C1 segment of cervical spinal cord (tissue), 14 donors: ENCODE measurements at regions not wholly inside any gene's neighbourhood (a gene's known extent, or its start where the extent isn't known, plus 50 kb on each side); places are given as distances from the start of the nearest gene placed in this dataset.

Source experiments
- DNase-seq, 14 donors: peaks; one replicate each; lab custom pipeline; 2025; lab: John Stamatoyannopoulos, UW

DNA sequence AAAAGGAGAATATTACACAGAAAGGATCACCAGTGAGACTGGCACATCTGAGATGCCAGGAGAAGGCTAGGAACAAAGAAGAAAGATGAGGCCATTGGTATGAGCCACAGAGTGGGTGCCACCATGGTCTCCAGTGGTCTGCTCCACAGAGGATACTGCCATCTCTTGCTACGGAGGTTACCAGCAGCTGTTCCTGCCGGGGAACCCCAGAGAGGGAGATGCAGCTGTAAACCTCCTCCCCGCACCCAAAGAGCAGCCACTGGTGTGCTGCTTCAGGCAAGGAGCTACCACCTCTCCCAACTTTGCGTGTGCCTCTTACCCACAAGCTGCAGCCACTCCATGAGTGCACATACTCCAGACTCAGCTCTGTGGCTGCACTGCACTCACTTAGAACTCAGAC lies 201.5 kb upstream of the RTL1 start:
- DNase-seq: no peak

DNA sequence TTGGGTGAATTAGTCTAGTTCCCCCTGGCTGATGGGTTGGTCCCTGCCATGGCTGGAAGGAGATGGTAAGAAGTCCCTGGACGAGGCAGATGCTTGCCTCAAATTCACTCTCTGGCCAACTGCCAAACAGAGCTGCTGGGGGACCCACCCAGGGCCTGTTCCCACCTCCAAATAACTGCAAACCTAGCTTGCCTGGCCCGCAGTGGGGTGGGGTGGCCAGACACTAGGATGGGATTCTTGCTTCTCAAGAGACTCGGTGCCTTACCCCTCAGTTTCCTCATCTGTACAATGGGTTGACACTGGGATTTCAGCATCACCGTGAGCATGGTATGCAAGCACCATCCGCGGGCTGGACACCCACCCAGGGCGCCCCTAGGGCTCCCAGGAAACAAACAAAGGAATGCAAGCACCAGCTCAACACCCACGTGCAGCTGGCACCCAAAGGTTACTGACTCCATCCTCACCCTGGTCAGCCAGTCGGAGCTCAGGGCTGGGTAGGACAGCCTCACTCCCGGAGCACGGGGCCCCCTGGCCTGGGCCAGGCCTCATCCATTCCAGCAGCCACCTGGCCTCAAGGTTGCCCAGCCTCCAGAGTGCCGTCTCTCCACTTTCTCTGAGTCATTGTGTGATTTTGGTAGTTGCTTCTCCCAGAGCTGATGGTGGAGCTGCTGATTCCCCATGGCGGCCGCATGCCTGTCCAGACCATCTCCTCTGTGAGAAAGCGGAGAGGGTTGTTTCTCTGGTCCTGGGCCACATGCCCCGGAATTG lies 205.2 kb upstream of the RTL1 start:
- no peak for DNase-seq

DNA sequence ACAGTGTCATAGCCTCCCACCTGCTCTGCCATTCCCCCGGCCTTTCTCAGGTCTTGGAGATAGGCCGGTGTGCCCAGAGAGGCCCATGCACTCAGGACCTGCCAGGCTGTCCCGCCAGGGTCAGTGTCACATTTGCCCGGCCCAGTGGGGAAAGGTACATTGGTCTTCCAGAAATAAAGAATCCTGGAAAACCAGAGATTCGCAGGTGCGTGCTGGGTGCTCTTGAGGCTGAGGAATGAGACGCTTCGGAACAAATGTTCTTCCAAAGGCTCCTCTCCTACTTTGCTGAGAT lies 205.8 kb upstream of the RTL1 start:
- DNase-seq: no peak

DNA sequence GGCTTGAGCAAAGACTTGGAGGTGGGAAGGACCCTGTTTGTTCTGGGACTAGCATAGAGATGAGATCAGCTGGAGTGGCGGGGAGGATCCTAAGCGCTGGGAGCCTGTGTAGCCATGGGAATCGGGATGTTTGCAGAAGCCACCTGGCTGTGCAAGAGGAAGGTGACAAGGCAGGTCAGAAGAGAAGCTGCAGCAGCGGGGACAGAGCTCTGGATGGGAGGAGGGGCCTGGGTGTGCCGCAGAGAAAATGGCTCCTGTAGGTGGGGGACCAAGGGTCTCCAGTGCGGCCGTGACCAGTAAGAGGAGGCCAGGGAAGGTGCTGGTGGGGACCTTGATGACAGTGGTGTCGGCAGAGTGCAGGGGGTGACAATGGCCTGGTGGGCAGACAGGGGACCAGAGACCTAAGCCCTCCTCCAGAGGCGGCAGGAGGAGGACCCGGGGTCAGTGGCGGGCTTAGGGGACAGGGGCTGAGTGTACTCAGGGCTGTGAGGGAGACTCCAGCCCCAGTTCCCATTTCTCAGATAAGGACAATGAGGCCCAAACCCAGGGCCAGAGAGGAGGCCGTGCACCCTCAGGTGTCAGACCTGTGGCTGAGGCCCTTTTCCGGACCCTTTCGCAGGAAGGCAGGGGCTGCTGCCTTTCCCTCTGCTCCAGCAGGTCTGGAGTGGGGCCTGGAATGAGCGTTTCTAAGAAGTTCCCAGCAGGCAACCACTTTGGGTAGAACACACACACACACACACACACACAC lies 206.6 kb upstream of the RTL1 start:
- no peak for DNase-seq

DNA sequence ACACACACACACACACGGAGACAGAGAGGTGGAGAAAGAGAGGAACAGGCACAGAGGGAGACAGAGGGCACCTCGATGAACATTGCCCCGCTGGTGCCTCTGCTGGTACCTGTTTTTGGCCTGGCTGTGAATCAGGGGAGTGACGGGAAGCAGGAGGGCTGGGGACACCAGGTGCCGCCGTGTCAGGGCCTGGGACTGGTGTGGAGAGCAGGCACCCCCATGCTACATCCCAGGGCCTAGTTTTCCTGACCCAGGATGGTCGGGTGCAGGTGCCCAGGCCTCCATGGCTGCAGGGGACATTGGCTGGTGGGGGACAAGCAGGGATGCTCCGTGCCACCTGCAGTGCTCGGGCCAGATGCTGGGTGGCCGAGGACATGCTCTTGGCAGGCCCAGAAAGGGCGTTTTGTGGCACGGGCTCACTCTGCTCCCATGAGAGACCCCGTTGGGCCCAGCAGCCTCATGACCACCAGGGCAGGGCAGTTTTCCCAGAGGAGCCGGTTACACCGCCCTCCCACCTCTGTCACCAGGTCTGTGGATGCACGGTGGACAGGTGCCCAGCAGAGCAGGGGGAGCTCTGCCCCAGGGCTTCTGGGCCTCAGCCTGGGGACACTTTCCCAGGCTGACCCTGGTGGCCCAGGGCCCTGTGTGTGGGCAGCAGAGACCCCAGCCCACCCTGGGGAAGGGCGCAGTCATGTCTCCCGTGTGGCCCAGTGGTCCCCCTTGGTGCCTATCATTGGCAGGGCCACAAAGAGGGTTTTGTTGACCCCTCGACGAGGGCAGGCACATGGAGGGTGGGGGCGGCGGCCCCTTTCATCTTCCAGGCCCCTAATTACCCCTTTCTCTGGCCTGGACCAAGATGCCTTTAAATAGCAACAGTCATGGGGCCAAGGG lies 207.5 kb upstream of the RTL1 start:
- DNase-seq: no peak

DNA sequence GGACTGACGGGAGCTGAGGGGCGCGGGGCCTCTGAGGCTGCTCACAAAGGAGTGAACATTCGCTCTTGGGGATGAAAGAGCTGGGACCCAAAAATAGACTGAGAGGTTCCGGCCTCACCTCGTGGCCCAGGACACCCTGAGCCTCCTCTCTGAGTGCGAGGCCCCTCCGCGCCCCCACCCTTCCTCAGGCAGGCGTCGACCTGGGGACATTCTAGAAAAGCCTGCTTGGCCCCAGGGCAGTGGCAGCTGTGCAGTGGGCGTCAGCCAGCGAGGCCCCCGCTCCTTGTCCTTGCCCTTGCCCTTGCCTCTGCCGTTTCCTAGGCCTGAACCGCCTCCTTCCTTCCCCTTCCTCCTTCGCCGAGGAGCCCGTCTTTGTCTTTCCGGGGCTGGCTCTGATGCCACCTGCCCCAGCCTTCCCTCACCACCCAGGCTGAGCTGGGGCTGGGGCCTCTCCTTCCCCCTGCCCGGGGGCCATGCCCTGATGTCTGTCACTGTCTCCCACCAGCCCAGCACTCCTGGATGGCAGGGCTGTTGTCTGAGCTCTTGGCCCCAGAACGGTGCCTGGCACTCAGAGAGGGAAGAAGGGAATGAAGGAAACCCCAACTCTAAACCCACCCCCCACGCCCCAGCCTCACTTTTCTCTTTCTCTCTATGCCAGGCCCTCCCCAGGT lies 208.2 kb upstream of the RTL1 start:
- DNase-seq: no peak

DNA sequence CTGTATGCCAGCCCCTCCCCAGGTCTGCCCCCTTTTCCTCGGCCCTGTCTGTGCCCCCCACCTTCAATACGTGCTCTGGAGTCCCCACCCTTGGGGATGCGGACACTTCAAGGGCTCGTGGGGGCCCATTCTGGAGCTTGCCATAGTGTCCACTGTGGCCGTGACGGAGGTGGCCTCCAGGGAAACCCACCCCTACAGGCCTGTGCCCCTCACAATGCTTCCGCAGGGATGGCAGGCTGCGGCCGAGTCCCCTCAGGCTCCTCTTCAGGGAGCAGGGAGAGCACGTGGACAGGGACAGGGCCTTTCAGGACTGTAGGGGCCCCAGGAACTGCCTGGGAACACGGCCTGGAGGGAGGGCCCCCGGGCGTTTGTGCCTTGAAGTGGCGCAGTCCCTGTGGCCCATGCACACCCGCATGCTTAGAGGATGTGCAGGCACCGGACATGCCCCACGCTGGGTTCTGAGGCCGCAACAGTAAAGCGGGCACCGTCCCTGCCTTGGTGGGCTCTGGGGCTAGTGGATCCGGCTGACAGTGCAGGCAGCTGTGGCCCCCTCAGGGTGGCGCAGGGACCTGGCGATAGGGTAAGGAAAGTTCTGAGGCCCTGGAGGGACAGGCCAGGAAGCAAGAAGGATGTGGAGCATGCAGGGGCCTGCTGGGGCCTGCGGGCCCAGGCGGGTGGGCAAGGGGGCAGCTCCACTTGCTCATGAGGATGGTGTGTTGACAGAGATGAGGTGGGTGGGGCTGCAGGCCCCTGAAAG lies 209.0 kb upstream of the RTL1 start:
- no peak for DNase-seq

DNA sequence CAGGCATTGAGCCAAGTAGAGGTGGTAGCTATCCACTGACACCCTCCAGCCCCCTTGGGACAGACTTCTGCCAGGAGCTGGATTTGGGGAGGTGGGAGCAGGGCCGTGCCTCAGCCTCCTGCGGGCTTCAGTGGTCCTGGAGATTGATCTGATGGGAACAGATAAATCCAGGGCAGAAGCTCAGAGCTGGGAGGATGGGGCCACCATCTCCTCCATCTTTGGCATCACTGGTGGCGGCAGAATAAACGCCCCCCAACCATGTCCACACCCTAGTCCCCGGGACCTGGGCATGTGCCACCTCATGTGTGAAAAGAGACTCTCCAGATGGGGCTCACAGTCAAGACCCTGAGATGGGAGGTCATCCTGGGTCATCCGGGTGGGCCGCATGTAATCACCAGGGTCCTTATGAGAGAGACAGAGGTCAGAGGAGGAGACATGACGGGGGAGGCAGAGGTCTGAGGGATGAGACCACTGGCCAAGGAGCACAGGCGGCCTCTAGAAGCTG lies 209.6 kb upstream of the RTL1 start:
- no peak for DNase-seq

DNA sequence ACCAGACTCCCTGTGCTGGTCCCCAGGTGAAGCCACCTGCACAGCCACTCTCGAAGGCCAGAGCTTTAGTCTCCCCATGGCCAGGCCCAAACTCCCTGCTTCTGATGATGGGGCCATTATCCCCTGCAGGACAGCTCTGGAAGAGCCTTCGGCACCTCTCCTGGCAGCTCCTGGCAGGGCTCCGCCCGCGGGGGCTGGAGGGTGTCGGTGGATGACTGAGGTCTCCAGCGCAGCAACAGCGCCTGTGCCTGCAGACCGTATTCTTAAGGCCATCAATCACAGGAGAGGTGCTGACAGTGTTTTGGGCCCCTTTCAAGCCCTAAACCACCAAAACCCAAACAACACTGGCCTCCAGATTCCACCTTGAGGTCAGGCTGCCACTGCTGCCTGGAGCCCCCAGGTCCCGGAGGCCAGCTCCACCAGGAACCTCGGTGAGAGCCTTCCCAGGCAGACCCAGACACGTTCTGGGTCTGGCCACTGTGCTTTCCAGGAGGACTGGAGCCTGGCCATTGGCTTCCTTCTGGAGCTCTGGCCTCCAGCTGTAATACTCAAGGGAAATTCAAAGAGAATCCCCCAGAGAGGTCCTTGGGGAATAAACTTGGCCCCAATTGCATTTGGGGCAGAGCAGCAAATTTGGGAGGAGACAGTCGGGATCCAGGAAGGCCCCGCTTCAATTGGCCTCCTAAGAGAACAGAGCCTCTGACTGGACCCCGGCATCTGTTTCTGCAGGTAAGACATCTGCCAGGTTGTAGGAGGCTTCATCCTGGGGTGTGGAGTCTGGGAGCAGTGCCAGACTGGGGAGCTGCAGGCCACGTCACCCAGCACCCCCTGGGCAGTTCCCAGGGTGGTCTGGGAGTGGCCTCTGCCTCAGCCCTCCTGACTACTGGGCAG lies 210.6 kb upstream of the RTL1 start:
- DNase-seq: no peak

DNA sequence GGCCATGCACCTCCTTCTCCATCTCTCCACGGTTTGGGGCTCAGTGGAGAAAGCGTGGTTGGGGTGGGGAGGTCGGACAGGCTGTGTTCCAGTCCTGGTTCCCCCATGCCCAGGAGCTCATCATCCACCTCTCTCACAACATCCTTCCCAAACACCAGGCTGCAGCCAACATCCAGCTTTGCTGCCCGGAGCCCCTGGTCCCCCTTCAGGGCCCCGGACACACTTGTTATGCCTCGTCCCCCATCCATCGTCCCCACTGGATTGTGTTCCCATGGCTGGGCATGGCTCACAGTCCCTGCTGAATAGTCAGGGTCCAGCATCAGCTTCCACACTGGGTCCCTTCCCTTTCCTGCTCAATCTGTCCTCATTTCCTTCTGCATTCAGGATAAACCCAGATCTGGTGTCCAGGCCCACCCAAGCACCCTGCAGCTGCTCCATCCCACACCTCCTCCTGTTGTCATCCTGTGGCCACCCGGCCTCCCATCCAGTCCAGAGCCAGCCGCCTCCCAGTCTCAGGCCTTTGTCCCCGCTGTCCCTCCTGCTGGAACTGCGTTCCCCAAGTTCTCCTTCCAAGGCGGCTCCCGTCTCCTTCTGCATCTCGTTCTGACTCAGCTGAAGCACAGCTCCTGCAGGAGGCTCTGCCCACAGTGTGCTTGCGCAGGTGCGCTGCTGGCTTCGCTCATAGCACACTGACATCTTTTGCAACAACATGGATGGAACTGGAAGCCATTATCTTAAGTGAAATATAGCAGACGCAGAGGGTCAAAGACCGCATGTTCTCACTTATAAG lies 211.4 kb upstream of the RTL1 start:
- DNase-seq: no peak

DNA sequence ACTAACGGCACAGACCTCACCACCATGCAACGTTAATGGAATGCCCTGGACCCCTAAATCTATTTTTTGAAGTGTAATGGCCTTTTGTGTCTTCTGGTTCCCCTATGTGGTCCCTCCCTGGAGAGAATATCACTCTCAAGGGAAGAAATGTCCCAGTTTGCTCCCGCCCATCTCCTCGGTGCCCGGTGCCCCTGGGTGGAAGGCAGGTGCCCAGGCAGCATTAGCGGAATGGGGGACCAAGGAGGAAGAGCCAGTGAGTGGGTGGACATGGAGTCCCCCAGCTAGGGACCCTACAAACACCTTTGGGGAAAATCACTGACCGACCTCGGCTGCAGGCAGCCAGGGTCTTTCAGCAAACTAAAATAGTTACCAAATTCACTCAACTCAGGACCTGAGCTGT lies 212.1 kb upstream of the RTL1 start:
- no peak for DNase-seq

DNA sequence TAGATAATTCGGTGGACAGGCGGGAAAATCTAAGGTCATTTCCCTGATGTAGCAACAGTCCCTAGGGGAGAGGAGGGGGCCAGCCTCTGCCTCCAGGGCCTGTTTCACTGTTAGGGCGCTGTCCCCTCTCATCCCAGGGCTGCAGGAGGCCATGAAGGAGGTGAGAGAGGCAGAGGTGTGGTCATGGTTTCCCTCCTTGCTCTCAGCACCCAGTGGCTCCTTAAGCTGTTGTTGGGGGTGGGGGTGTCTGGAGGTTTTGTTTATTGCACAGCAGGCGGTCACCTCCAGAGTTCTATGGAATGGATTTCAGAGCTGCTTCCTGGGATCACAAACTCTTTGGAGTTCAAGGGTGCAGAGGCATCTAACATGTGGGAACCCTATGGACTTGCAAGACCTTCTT lies 212.5 kb upstream of the RTL1 start:
- no peak for DNase-seq

DNA sequence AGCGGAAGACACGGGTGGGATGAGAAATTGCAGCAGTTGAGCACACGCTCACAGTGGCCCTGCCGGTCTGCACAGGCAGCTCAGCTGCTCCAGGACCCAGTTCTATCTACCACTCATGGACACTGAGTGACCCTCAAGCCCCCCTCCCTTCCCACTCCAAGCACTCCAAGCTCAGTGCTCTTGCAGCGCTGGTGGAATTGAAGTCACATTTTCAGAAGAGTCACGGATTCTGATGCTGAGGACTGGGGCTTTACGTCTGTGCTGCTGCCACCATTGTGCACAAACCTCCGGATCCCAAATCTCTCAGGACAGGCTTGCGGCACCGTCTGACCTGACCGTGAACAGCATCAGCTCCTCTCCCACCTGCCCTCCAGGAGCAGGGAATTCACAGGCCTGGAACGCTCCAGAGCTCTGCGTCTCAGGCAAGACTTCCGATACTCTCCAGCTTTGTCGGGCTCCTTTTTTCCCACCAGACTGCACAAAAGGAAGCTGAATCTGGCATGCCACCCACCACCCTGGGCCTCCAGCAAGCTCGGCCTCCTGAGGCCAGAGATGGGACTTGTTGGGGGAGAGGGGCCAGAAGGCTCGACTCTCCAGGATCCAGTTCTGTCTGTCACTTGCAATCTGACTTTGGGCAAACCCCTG lies 213.1 kb upstream of the RTL1 start:
- DNase-seq: no peak

DNA sequence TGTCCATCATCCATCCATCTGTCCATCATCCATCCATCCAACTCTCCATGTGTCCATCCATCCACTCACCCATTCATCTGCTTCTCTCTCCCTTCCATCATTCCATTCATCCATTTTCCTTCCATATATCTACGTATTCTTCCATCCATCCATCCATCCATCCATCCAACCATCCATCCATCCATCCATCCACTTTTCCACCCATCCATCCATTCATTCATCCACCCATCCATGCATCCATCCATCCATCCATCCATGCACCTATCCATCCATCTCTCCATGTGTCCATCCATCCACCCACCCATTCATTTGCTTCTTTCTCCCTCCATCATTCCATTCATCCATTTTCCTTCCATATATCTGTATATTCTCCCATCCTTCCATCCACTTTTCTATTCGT lies 214.0 kb upstream of the RTL1 start:
- no peak for DNase-seq

DNA sequence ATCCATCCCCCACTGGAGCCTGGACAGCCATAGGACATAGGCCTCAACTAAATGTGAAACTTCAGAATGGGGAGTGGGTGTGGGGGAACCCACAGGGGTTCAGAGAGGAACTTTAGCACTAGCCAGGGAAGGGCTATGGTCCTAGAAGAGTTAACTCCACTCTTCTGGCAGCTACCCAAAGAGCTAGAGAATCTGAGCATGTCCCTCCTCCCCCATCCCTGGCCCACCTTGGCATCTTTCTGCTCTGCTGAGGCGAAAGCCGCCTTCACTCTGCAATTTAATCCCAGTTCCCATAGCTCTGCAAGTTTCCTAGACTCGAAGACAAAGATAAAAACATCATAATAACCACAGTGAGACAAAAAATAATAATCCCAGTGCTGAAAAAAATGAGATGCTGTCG lies 214.7 kb upstream of the RTL1 start:
- DNase-seq: no peak

DNA sequence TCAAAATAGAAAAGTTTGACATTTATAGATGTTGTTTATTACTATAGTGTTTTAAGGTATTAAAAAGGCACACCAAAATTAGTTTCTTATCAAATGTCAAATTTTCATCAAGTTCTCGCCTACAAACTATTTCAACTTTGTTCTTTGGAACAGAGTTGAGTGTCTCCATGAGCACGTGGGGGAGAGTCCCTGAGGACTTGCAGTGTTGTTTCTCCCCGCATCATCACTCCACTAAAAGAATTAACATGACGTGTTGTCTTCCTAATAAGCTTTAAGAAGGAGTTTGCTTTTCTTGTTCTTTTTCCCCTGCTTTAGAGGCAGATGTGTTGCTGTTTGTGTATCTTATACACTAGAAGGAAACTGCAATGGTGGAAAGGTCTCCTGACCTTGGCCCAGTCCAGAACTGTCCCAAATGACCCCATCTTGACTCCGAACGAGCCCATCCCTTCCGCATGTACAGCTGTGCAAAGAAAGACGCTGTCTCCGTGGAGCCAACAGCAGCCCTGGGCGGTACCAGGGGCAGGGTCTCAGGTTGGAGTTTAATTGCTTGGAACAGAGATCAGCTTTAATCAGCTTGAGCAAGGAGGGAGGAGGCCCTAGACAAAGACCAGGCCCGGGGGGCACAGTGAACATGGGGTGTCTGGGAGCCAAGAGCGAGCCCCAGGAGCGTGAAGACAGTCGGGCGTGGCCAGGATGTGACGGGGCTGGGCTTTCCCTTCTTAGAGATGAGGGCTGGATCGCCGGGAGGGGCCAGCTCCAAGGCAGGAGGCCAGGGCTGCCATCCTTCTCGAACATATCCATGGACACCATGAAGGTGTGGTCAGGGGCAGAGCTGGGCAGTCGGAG lies 215.4 kb upstream of the RTL1 start:
- no peak for DNase-seq

DNA sequence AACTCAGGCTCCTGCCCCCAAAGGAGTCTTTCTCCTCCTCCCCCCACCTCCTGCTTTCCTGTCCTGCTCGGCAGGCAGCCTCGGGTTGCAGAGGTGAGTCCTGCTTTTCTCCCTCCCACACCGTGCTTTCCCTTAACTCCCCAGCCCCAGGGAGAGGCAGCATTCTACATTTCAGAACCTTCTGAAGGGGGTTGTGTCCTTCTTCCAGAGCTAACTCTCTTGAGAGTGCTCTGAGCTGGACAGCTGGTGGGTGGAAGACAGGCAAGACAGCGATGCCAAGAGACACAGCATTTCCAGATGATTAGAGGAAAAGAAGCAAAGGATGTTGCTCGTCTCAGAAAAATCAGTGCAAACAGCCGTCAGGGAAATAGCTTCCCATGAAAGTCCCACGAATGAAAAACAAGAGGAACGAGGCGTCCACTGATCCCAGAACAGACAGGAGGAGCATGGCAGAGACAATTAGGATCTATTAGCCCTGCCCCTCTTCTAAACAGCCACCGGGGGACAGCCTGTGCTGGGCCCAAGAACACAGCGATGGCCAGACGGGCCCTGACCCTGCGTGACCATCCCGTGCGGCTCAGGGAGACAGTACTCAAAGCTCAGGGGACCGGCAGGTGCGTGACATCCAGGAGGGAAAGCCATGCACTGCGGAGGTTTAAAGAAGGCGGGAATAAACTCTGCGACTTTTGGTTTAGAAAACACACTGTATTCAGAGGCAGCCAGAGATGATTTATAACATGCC lies 216.5 kb upstream of the RTL1 start:
- DNase-seq: no peak
